IPS-NIHi7 (cell line): ENCODE measurements at regions not wholly inside any gene's neighbourhood (a gene's known extent, or its start where the extent isn't known, plus 50 kb on each side); places are given as distances from the start of the nearest gene placed in this dataset.
"Not testable (repeated sequence)": the region's sequence is repeated elsewhere in the genome, so short reads cannot be mapped to it uniquely, and the experiment has no call there.

Experiments
- DNase-seq: peaks from one replicate; pipeline ENCODE4 v3.0.0; 2012; ENCODE audit warnings: mixed read lengths; ENCODE audit errors: extremely low spot score

- DNase-seq: no peak
Measured at GRCh38 chr18:1806884-1807615, 764.3 kb downstream of the METTL4 start.

- no peak for DNase-seq
Measured at GRCh38 chr18:1811282-1811681, 760.0 kb downstream of the METTL4 start.

- DNase-seq: no peak
Measured at GRCh38 chr18:1825296-1825695, 746.0 kb downstream of the METTL4 start.

GRCh38 chr18:1840878-1841277, 730.4 kb downstream of the METTL4 start:
- DNase-seq: no peak

GRCh38 chr18:1846640-1847039, 724.7 kb downstream of the METTL4 start:
- no peak for DNase-seq

- DNase-seq: no peak
Measured at GRCh38 chr18:1848716-1849115, 722.6 kb downstream of the METTL4 start.

GRCh38 chr18:1849386-1849785, 721.9 kb downstream of the METTL4 start:
- no peak for DNase-seq

- DNase-seq: not testable (repeated sequence)
Measured at GRCh38 chr18:1857281-1857680, 714.0 kb downstream of the METTL4 start.

- DNase-seq: no peak
Measured at GRCh38 chr18:1861473-1861872, 709.8 kb downstream of the METTL4 start.

- no peak for DNase-seq
Measured at GRCh38 chr18:1865869-1866268, 705.4 kb downstream of the METTL4 start.

- DNase-seq: no peak
Measured at GRCh38 chr18:1872274-1872673, 699.0 kb downstream of the METTL4 start.

GRCh38 chr18:1875219-1875618, 696.1 kb downstream of the METTL4 start:
- DNase-seq: no peak

GRCh38 chr18:1884623-1885022, 686.7 kb downstream of the METTL4 start:
- DNase-seq: no peak

GRCh38 chr18:1891641-1892040, 679.7 kb downstream of the METTL4 start:
- DNase-seq: no peak

GRCh38 chr18:1892191-1892590, 679.1 kb downstream of the METTL4 start:
- no peak for DNase-seq

- no peak for DNase-seq
Measured at GRCh38 chr18:1895456-1896185, 675.7 kb downstream of the METTL4 start.

GRCh38 chr18:1906421-1906820, 664.9 kb downstream of the METTL4 start:
- DNase-seq: no peak

- DNase-seq: no peak
Measured at GRCh38 chr18:1907470-1908206, 663.7 kb downstream of the METTL4 start.

GRCh38 chr18:1914489-1914888, 656.8 kb downstream of the METTL4 start:
- peak; percentile 50 for DNase-seq

GRCh38 chr18:1916869-1917523, 654.3 kb downstream of the METTL4 start:
- DNase-seq: no peak

GRCh38 chr18:1917569-1917968, 653.7 kb downstream of the METTL4 start:
- DNase-seq: no peak

- DNase-seq: no peak
Measured at GRCh38 chr18:1922066-1922465, 649.2 kb downstream of the METTL4 start.
